K562 (cell line): ENCODE measurements at regions not wholly inside any gene's neighbourhood (a gene's known extent, or its start where the extent isn't known, plus 50 kb on each side); places are given as distances from the start of the nearest gene placed in this dataset.

Experiments
- GATAD2A ChIP-seq: fragments of 450-650 bp; IDR thresholded peaks from 2 replicates; pipeline ENCODE4 v1.6.1; 2017
- MAFG ChIP-seq: fragments of 450-650 bp; conservative IDR thresholded peaks from 2 replicates; pipeline ENCODE4 v1.6.1; 2016; ENCODE audit warnings: missing genetic modification characterization, missing compliant biosample characterization
- NFYB ChIP-seq: IDR thresholded peaks from 2 replicates; pipeline ENCODE4 v1.6.1; 2011; ENCODE audit warnings: mild to moderate bottlenecking, moderate library complexity; ENCODE audit not compliant: insufficient read length; ENCODE audit errors: extremely low read depth
- SMC3 ChIP-seq: conservative IDR thresholded peaks from 2 replicates; pipeline ENCODE4 v1.6.1; 2011; ENCODE audit warnings: low read depth, low read length, improper control_type of control experiment; ENCODE audit not compliant: insufficient read depth
- ZFX ChIP-seq: sonication (generic); formaldehyde crosslinking; IDR thresholded peaks from 2 replicates; pipeline ENCODE4 v1.8.0; 2022; ENCODE audit warnings: mild to moderate bottlenecking, missing genetic modification reagents, moderate library complexity
- ZNF586 ChIP-seq: fragments of 450-650 bp; formaldehyde crosslinking; conservative IDR thresholded peaks from 2 replicates; pipeline ENCODE4 v1.4.0; 2020; ENCODE audit warnings: mild to moderate bottlenecking, moderate library complexity
- ZNF830 ChIP-seq: fragments of 250-450 bp; sonication (Bioruptor Pico); IDR thresholded peaks from 2 replicates; pipeline ENCODE4 v1.5.0; 2021; ENCODE audit warnings: mild to moderate bottlenecking
- TF ChIP-seq, protein P1 (sequence below), 2 experiments: fragments of 450-650 bp in 1 of 2; sonication (generic) in 1 of 2; formaldehyde crosslinking in 1 of 2; IDR thresholded peaks in 1 of 2; conservative IDR thresholded peaks in 1 of 2; 2 replicates each; pipeline versions ENCODE4 v1.6.1 to v1.8.1; 2016 to 2023; ENCODE audit warnings: mild to moderate bottlenecking in 2 of 2, moderate library complexity in 2 of 2, inconsistent platforms in 1 of 2, missing genetic modification reagents in 1 of 2
- TF ChIP-seq, protein P2 (sequence below), 3 experiments: IDR thresholded peaks in 2 of 3; conservative IDR thresholded peaks in 1 of 3; 2 replicates each; pipeline ENCODE4 v1.5.1; 2011 to 2012; ENCODE audit warnings: low read length in 3 of 3, mild to moderate bottlenecking in 3 of 3, control low read depth in 2 of 3, improper control_type of control experiment in 1 of 3, inconsistent platforms in 1 of 3, low read depth in 1 of 3, mixed read lengths in 1 of 3, moderate library complexity in 1 of 3; ENCODE audit not compliant: insufficient read depth in 2 of 3
- TF ChIP-seq, protein P3 (sequence below): IDR thresholded peaks from 2 replicates; pipeline ENCODE4 v1.6.1; 2012; ENCODE audit warnings: low read depth, low read length, improper control_type of control experiment, borderline replicate concordance
- TF ChIP-seq, protein P4 (sequence below): fragments of 450-650 bp; formaldehyde crosslinking; IDR thresholded peaks from 2 replicates; pipeline ENCODE4 v1.4.0; 2020; ENCODE audit warnings: mild to moderate bottlenecking, mixed read lengths
- TF ChIP-seq, protein P5 (sequence below): fragments of 450-650 bp; IDR thresholded peaks from 2 replicates; pipeline ENCODE4 v1.6.1; 2017; ENCODE audit warnings: antibody characterized with exemption, mild to moderate bottlenecking
- TF ChIP-seq, protein P6 (sequence below): fragments of 150-350 bp; conservative IDR thresholded peaks from 2 replicates; pipeline ENCODE4 v1.6.1; 2014; ENCODE audit warnings: low read length

DNA sequence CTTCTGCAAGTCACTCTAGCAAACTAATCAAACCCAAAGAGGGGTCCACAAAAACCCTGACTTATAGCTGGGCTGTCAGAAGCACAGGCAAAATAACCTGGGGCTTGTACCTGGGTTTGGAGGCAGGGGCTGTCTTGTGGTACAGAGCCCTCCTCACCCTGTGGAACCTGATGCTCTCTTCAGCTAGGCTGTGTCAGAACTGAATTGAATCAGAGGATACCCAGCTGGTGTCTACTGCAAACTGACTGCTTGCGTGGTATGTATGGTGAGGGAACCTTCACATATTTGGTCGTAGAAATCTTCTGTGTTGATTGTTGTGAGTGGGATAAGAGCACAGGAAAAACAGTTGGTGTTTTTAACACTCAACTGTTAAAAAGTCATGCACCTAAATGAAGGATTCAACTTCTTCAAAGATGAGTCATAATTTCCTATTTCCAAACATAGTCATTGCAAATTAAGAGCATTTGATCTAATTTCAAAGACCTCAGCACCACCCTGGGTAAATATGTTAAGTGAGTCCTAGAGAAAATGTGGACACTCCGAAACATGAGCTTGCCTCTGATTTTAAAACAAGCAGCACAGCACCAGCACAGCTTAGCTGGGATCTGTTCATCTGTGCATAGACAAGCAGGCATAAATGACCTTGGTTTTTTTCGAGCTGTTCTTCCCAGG, 840.2 kb downstream of the UQCRFS1 start:
- TF ChIP-seq NFYB (no peak), ZNF586 (CRISPR knock-in tag) (no peak), ZNF830 (CRISPR knock-in tag) (no peak), MAFG (tag) (no peak), ZFX (CRISPR knock-in tag) (no peak), GATAD2A (no peak), SMC3 (no peak)
- TF ChIP-seq, protein P1, sequence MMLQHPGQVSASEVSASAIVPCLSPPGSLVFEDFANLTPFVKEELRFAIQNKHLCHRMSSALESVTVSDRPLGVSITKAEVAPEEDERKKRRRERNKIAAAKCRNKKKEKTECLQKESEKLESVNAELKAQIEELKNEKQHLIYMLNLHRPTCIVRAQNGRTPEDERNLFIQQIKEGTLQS (IDR thresholded peaks at IDR 0.05) = no peak
- TF ChIP-seq, protein P1 (CRISPR knock-in tag; conservative IDR thresholded peaks at IDR 0.05) = no peak
- TF ChIP-seq, protein P2, sequence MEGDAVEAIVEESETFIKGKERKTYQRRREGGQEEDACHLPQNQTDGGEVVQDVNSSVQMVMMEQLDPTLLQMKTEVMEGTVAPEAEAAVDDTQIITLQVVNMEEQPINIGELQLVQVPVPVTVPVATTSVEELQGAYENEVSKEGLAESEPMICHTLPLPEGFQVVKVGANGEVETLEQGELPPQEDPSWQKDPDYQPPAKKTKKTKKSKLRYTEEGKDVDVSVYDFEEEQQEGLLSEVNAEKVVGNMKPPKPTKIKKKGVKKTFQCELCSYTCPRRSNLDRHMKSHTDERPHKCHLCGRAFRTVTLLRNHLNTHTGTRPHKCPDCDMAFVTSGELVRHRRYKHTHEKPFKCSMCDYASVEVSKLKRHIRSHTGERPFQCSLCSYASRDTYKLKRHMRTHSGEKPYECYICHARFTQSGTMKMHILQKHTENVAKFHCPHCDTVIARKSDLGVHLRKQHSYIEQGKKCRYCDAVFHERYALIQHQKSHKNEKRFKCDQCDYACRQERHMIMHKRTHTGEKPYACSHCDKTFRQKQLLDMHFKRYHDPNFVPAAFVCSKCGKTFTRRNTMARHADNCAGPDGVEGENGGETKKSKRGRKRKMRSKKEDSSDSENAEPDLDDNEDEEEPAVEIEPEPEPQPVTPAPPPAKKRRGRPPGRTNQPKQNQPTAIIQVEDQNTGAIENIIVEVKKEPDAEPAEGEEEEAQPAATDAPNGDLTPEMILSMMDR (IDR thresholded peaks at IDR 0.05 in 2 of 3, conservative IDR thresholded peaks at IDR 0.05 in 1 of 3; ENCODE audit: insufficient read depth in 2 of 3, low read depth in 1 of 3, low read length in 3 of 3) = no peak
- TF ChIP-seq, protein P3, sequence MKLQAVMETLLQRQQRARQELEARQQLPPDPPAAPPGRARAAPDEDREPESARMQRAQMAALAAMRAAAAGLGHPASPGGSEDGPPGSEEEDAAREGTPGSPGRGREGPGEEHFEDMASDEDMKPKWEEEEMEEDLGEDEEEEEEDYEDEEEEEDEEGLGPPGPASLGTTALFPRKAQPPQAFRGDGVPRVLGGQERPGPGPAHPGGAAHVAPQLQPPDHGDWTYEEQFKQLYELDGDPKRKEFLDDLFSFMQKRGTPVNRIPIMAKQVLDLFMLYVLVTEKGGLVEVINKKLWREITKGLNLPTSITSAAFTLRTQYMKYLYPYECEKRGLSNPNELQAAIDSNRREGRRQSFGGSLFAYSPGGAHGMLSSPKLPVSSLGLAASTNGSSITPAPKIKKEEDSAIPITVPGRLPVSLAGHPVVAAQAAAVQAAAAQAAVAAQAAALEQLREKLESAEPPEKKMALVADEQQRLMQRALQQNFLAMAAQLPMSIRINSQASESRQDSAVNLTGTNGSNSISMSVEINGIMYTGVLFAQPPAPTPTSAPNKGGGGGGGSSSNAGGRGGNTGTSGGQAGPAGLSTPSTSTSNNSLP = no peak
- TF ChIP-seq, protein P4, sequence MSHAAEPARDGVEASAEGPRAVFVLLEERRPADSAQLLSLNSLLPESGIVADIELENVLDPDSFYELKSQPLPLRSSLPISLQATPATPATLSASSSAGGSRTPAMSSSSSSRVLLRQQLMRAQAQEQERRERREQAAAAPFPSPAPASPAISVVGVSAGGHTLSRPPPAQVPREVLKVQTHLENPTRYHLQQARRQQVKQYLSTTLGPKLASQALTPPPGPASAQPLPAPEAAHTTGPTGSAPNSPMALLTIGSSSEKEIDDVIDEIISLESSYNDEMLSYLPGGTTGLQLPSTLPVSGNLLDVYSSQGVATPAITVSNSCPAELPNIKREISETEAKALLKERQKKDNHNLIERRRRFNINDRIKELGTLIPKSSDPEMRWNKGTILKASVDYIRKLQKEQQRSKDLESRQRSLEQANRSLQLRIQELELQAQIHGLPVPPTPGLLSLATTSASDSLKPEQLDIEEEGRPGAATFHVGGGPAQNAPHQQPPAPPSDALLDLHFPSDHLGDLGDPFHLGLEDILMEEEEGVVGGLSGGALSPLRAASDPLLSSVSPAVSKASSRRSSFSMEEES = no peak
- TF ChIP-seq, protein P5, sequence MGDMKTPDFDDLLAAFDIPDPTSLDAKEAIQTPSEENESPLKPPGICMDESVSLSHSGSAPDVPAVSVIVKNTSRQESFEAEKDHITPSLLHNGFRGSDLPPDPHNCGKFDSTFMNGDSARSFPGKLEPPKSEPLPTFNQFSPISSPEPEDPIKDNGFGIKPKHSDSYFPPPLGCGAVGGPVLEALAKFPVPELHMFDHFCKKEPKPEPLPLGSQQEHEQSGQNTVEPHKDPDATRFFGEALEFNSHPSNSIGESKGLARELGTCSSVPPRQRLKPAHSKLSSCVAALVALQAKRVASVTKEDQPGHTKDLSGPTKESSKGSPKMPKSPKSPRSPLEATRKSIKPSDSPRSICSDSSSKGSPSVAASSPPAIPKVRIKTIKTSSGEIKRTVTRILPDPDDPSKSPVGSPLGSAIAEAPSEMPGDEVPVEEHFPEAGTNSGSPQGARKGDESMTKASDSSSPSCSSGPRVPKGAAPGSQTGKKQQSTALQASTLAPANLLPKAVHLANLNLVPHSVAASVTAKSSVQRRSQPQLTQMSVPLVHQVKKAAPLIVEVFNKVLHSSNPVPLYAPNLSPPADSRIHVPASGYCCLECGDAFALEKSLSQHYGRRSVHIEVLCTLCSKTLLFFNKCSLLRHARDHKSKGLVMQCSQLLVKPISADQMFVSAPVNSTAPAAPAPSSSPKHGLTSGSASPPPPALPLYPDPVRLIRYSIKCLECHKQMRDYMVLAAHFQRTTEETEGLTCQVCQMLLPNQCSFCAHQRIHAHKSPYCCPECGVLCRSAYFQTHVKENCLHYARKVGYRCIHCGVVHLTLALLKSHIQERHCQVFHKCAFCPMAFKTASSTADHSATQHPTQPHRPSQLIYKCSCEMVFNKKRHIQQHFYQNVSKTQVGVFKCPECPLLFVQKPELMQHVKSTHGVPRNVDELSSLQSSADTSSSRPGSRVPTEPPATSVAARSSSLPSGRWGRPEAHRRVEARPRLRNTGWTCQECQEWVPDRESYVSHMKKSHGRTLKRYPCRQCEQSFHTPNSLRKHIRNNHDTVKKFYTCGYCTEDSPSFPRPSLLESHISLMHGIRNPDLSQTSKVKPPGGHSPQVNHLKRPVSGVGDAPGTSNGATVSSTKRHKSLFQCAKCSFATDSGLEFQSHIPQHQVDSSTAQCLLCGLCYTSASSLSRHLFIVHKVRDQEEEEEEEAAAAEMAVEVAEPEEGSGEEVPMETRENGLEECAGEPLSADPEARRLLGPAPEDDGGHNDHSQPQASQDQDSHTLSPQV = no peak
- TF ChIP-seq, protein P6, sequence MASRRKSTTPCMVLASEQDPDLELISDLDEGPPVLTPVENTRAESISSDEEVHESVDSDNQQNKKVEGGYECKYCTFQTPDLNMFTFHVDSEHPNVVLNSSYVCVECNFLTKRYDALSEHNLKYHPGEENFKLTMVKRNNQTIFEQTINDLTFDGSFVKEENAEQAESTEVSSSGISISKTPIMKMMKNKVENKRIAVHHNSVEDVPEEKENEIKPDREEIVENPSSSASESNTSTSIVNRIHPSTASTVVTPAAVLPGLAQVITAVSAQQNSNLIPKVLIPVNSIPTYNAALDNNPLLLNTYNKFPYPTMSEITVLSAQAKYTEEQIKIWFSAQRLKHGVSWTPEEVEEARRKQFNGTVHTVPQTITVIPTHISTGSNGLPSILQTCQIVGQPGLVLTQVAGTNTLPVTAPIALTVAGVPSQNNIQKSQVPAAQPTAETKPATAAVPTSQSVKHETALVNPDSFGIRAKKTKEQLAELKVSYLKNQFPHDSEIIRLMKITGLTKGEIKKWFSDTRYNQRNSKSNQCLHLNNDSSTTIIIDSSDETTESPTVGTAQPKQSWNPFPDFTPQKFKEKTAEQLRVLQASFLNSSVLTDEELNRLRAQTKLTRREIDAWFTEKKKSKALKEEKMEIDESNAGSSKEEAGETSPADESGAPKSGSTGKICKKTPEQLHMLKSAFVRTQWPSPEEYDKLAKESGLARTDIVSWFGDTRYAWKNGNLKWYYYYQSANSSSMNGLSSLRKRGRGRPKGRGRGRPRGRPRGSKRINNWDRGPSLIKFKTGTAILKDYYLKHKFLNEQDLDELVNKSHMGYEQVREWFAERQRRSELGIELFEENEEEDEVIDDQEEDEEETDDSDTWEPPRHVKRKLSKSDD = no peak
